NCI-H748 (cell line): ENCODE measurements at regions not wholly inside any gene's neighbourhood (a gene's known extent, or its start where the extent isn't known, plus 50 kb on each side); places are given as distances from the start of the nearest gene placed in this dataset.
"Not testable (repeated sequence)": the region's sequence is repeated elsewhere in the genome, so short reads cannot be mapped to it uniquely, and the experiment has no call there.

Experiments used
- DNase-seq: peaks from one replicate; lab custom pipeline; 2025; ENCODE audit not compliant: unreplicated experiment; lab: John Stamatoyannopoulos, UW

DNA sequence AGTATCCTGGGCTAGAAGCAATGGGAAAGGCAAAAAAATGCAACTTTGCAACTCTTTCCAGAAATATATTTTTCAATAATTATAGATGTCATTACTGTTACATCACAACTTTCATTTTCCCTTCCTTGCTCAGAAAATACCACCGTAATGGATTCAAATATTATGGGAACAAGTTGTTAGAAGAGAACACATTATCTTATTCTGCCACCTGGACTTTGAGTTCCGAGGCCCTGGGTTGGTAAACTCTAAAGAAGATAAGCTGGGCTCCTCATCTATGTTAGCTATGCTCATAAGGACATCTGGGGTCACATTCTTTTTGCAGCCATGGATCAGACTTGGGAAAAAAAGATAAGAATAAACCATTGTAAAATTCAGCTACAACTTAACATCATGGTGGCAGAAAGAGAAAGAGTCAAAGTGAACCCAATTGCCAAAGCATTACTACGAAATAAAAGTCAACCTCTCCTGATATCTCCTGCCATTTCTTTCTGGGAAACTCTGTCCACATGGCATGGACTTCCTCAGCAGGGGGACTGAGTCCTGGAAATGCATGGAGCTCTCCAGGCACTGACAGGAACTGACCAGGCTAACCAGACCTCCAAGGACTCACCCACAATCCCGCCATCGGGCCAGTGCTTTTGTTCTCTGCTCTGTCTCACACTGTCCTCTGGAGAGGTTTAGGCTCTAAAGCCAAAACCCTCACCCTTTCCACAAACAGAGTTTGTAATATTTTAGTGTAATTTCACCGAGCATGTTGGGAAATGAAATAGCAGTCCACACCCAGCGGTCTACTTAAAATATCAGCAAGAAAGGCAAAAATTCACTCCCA is 499.1 kb upstream of the RUNX1 start:
- no peak for DNase-seq

DNA sequence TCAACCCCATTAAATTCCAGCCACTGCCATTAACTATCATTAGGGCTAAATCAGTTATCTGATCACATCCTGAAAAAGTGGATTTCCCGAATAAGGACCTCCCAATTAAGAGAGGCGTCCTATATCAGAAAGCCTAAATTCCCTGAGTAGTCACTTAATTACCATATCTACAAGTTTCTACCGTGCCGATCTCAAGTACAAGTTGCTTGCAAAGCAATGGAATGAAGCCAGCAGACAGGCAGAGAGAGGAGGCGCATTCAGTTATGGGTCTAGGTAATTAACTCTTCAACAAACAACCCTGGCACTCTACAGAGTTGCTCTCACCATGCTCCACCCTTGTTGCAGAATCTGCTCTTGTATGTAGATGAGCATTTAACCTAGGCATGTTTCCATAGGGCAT is 494.6 kb upstream of the RUNX1 start:
- peak; percentile 56 for DNase-seq

- peak; percentile 92 for DNase-seq
Observed at GRCh38 chr21:35540950-35541638, 492.0 kb upstream of the RUNX1 start.

GRCh38 chr21:35538386-35538785 is 489.3 kb upstream of the RUNX1 start:
- peak; percentile 25 for DNase-seq

DNA sequence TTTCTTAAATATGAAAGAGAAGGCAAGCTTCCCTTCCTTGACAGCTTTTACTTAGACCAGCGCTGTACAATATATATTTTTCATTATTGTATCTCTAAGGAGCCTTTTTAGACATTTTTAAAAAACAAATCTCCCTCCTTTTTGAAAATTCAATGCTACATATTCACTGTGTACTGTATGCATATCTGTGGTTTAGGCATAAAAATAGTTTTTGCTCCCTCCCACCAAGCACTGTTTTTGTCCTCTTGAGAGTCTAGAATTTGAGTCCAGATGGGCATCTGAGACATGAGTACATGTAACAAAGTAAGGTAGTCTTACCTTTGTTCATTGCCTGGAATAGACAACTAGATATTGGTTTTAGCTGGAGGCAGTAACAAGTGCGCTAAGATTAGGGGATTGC is 488.5 kb upstream of the RUNX1 start:
- DNase-seq = no peak

GRCh38 chr21:35533893-35534292 is 484.8 kb upstream of the RUNX1 start:
- no peak for DNase-seq

DNA sequence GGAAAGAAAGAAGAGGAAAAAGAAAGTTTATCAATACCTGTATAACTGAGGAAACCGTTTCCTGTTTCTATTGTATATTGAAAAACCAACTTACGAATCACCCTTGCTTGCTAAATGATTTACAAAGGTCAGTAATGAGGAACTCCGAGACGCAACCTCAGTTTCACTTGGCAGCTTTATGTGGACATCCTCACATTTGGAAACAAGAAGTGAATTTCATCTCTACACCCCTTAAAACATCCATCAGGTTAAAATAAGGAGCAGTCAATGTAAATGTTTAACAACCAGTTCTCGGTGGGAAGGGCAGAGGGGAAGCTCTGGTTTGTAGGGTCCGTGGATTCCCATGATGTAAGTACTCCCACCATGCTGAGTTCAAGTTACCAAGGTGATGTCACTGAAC is 481.7 kb upstream of the RUNX1 start:
- no peak for DNase-seq

- no peak for DNase-seq
Observed at GRCh38 chr21:35529171-35529863, 480.2 kb upstream of the RUNX1 start.

GRCh38 chr21:35528116-35529042 is 479.3 kb upstream of the RUNX1 start:
- DNase-seq = no peak

DNA sequence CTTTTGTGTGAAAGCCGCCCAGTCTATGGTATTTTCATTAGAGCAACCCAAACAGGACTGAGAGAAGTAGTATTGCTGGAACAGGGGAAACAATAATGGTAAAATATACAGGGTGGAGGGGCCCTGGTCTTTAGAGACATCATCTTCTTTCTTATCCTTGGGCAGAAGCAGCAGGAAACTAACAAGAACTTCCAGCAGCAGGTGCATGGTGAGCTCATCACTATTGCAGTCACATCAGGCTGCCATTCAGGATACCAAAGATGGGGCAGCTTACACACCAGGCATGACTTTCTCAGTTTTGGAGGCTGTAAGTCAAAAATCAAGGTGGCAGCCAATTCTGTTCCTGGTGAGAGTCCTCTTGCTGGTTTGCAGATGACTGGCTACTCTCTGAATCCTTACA is 478.3 kb upstream of the RUNX1 start:
- DNase-seq = no peak

- DNase-seq = no peak
Observed at GRCh38 chr21:35525443-35525842, 476.3 kb upstream of the RUNX1 start.

GRCh38 chr21:35521852-35522505 is 472.9 kb upstream of the RUNX1 start:
- DNase-seq = no peak

DNA sequence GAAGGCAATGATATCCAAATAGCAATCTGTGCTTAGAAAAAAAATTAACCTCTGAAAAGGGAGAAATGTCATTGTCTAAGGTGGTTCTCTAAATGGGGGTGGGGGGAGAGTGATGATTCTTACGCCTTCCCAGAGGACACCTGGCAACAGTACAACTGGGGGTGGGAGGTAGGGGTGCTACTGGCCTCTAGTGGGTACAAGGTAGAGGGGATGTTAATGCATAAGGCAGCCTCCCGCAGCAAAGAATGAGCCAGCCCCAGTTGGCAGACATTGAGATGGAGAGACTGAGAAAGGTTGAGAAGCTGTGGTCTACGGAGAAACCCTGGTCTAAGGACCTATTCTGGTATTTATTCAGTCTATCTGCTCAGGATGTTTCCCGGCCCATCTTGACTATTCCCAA is 472.2 kb upstream of the RUNX1 start:
- DNase-seq = no peak

DNA sequence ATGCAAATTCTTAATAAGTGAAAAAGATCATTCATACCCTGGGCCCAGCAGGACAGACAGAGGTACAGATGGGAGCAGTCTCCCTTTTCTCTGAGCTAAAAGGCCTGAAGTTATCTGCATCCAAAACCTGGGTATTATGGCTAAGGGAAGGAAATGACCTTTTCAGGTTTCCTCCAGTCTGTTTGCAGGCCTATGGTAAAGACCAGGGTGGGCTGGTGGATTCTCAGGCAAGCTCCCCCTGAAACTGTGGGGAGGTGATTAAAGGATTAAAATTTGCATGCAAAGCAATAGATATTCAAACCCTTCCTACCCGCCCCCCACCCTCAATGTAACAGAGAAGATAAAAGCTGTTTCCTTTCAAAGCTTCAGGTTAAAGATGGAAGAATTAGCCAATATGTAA is 471.8 kb upstream of the RUNX1 start:
- no peak for DNase-seq

- DNase-seq = peak; percentile 56
Observed at GRCh38 chr21:35520302-35520701, 471.2 kb upstream of the RUNX1 start.

DNA sequence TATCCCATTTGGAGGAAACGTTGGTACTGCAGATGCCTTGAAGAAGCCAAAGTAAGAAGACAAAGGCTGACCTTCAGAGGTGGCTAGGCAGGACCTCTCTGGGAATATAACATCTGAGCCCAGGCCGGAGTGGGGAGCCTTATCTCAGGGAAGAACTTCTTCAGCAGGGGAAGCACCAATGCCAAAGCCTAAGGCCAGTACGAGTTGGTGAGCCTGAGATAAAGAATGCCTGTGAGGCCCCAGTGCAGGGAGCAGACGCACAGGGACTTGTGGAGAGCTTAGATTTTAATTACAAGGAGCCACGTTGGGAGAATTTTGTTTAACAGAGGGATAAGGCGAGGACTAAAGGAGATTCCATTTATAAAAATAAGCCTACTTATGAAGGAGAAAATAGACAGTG is 468.8 kb upstream of the RUNX1 start:
- no peak for DNase-seq

GRCh38 chr21:35516292-35516691 is 467.2 kb upstream of the RUNX1 start:
- DNase-seq = not testable (repeated sequence)

- DNase-seq = no peak
Observed at GRCh38 chr21:35512346-35512745, 463.2 kb upstream of the RUNX1 start.

- no peak for DNase-seq
Observed at GRCh38 chr21:35511696-35512162, 462.6 kb upstream of the RUNX1 start.
